GM19455 (cell line): ENCODE measurements at regions not wholly inside any gene's neighbourhood (a gene's known extent, or its start where the extent isn't known, plus 50 kb on each side); places are given as distances from the start of the nearest gene placed in this dataset.

Source experiments
- ATAC-seq: cut with Tn5 transposase; IDR thresholded peaks from one replicate; pipeline ENCODE4 v1.9.1; 2021; ENCODE audit not compliant: unreplicated experiment

- ATAC-seq, result no peak
Measured at GRCh38 chr2:234341306-234341985, 155.4 kb downstream of the ARL4C start.

- ATAC-seq, result no peak
Measured at GRCh38 chr2:234339501-234339900, 157.4 kb downstream of the ARL4C start.

GRCh38 chr2:234339011-234339410 is 157.9 kb downstream of the ARL4C start:
- ATAC-seq, result no peak

GRCh38 chr2:234335661-234336228 is 161.1 kb downstream of the ARL4C start:
- no peak for ATAC-seq

GRCh38 chr2:234334756-234335155 is 162.1 kb downstream of the ARL4C start:
- no peak for ATAC-seq

- ATAC-seq, result no peak
Measured at GRCh38 chr2:234334151-234334550, 162.7 kb downstream of the ARL4C start.

GRCh38 chr2:234333168-234334130 is 163.4 kb downstream of the ARL4C start:
- no peak for ATAC-seq

GRCh38 chr2:234331966-234332365 is 164.9 kb downstream of the ARL4C start:
- ATAC-seq, result no peak

GRCh38 chr2:234331566-234331965 is 165.3 kb downstream of the ARL4C start:
- no peak for ATAC-seq

- ATAC-seq, result no peak
Measured at GRCh38 chr2:234330902-234331301, 166.0 kb downstream of the ARL4C start.

- no peak for ATAC-seq
Measured at GRCh38 chr2:234329202-234329960, 167.5 kb downstream of the ARL4C start.

- ATAC-seq, result no peak
Measured at GRCh38 chr2:234328444-234328990, 168.4 kb downstream of the ARL4C start.

- ATAC-seq, result no peak
Measured at GRCh38 chr2:234326694-234327093, 170.2 kb downstream of the ARL4C start.

GRCh38 chr2:234324116-234324515 is 172.8 kb downstream of the ARL4C start:
- ATAC-seq, result no peak

GRCh38 chr2:234322766-234323465 is 174.0 kb downstream of the ARL4C start:
- ATAC-seq, result no peak

- no peak for ATAC-seq
Measured at GRCh38 chr2:234320066-234320465, 176.8 kb downstream of the ARL4C start.

GRCh38 chr2:234318361-234318760 is 178.5 kb downstream of the ARL4C start:
- no peak for ATAC-seq

- ATAC-seq, result no peak
Measured at GRCh38 chr2:234313558-234313957, 183.3 kb downstream of the ARL4C start.

- ATAC-seq, result no peak
Measured at GRCh38 chr2:234310166-234310565, 186.7 kb downstream of the ARL4C start.

- no peak for ATAC-seq
Measured at GRCh38 chr2:234309431-234309830, 187.4 kb downstream of the ARL4C start.
